ENCODE measurements at regions not wholly inside any gene's neighbourhood (a gene's known extent, or its start where the extent isn't known, plus 50 kb on each side); places are given as distances from the start of the nearest gene placed in this dataset.

DNA sequence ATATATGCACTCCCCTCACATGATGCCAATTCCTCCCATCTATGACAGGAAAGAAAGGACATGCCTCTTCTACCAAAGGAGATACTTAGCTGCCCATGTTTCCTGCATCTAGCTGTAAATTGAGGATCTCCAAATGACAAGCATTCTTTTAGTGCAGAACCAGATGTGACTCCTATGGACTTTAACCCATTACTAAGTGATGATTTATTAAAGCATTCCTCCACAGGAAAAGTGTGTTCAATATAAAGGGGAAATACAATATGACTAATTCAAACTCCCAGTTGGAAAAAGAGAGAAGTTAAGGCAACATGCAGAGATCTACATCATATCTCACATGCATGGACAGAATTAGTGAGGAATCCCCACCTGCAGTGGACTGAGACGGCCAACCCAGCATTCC, 221.3 kb downstream of the FAM76B start:
- H3K9me3 ChIP-seq (ENCODE audit: low read depth), result no peaks in the 10 kb centered on the region
- H3K4me3 ChIP-seq, result no peak overlapping the region
- no peaks in the 10 kb centered on the region for H3K4me1 ChIP-seq (ENCODE audit: low read depth)
- no peak overlapping the region for H3K27ac ChIP-seq
- no peaks in the 10 kb centered on the region for H3K27me3 ChIP-seq
- no peaks in the 10 kb centered on the region for H3K36me3 ChIP-seq
- TF ChIP-seq, protein P1, sequence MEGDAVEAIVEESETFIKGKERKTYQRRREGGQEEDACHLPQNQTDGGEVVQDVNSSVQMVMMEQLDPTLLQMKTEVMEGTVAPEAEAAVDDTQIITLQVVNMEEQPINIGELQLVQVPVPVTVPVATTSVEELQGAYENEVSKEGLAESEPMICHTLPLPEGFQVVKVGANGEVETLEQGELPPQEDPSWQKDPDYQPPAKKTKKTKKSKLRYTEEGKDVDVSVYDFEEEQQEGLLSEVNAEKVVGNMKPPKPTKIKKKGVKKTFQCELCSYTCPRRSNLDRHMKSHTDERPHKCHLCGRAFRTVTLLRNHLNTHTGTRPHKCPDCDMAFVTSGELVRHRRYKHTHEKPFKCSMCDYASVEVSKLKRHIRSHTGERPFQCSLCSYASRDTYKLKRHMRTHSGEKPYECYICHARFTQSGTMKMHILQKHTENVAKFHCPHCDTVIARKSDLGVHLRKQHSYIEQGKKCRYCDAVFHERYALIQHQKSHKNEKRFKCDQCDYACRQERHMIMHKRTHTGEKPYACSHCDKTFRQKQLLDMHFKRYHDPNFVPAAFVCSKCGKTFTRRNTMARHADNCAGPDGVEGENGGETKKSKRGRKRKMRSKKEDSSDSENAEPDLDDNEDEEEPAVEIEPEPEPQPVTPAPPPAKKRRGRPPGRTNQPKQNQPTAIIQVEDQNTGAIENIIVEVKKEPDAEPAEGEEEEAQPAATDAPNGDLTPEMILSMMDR (IDR thresholded peaks at IDR 0.05; ENCODE audit: low read depth, low read length), result no peak
- no peak for DNase-seq (ENCODE audit: low read depth in 1 of 2, low spot score in 1 of 2)

DNA sequence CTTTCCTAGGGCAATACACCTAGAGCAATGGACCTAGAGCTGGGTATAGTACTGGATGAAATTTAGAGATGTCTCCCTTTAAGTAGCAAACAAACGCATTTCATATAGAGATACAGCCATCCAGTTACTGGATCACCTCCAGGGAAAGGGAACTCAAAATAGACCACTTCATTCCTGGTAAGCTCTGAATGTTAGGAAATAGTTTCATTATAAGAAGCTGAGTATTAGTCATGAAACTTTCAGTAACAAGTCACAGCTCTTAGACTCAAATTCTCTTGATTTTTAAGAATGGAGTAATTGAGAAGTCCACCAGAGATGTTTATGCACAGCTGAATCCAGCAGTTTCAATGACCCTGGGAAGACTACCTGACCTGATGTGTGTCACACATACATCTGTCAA, 221.9 kb downstream of the FAM76B start:
- no peak overlapping the region for H3K4me3 ChIP-seq
- no peak overlapping the region for H3K27ac ChIP-seq
- H3K9me3 ChIP-seq (ENCODE audit: low read depth), result no peaks in the 10 kb centered on the region
- TF ChIP-seq, protein P1 (IDR thresholded peaks at IDR 0.05; ENCODE audit: low read depth, low read length), result no peak
- H3K27me3 ChIP-seq, result no peaks in the 10 kb centered on the region
- DNase-seq (ENCODE audit: low read depth in 1 of 2, low spot score in 1 of 2), result peak in 1 of 2 donors; percentile 83
- no peaks in the 10 kb centered on the region for H3K4me1 ChIP-seq (ENCODE audit: low read depth)
- no peaks in the 10 kb centered on the region for H3K36me3 ChIP-seq

DNA sequence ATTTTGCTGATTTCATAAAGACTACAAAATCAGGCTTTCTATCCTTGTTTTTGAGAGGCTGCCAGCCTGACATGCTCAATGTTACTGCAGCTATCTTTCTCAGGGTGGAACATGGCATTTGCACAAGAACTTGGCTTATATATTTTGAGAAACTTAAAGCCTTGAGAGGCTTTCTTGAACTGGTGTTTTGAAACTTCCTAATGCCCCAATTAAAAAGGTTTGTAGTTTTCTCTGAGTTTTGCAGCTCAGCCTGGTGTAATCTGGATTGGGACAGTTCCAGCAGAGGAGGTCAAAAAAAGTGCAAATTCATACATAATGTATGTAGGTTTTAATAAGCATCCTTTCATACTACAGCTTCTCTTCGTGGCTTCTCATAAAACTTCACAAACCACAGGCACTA, 223.4 kb downstream of the FAM76B start:
- peak in 1 of 2 donors; percentile 64 for DNase-seq (ENCODE audit: low read depth in 1 of 2, low spot score in 1 of 2)
- TF ChIP-seq, protein P1 (IDR thresholded peaks at IDR 0.05; ENCODE audit: low read depth, low read length), result no peak
- H3K36me3 ChIP-seq, result no peaks in the 10 kb centered on the region
- H3K4me3 ChIP-seq, result no peak overlapping the region
- H3K27ac ChIP-seq, result no peak overlapping the region
- no peaks in the 10 kb centered on the region for H3K9me3 ChIP-seq (ENCODE audit: low read depth)
- no peaks in the 10 kb centered on the region for H3K27me3 ChIP-seq
- no peaks in the 10 kb centered on the region for H3K4me1 ChIP-seq (ENCODE audit: low read depth)

DNA sequence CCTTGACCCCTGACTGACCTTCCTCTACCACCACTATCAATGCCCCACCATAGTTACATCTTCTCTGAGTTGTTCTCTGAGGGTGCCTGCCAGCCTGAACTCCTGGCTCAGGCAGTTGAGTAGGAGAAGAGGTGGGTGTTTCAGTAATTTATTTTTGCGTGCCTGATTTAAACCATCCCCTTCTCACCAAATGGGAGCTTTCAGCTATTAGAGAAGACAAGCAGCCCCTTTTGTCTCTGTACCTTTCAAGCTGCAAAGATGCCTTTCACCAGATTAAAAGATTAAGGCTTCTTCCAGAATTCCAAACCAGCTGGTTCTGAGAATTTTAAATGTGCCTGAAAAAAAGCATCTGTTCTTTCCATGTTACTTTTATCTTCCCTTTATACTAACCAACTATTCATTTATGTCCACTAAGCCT, 223.8 kb downstream of the FAM76B start:
- H3K27me3 ChIP-seq, result no peaks in the 10 kb centered on the region
- no peak overlapping the region for H3K4me3 ChIP-seq
- H3K4me1 ChIP-seq (ENCODE audit: low read depth), result no peaks in the 10 kb centered on the region
- no peak for DNase-seq (ENCODE audit: low read depth in 1 of 2, low spot score in 1 of 2)
- no peaks in the 10 kb centered on the region for H3K36me3 ChIP-seq
- H3K9me3 ChIP-seq (ENCODE audit: low read depth), result no peaks in the 10 kb centered on the region
- no peak overlapping the region for H3K27ac ChIP-seq
- TF ChIP-seq, protein P1 (IDR thresholded peaks at IDR 0.05; ENCODE audit: low read depth, low read length), result no peak

DNA sequence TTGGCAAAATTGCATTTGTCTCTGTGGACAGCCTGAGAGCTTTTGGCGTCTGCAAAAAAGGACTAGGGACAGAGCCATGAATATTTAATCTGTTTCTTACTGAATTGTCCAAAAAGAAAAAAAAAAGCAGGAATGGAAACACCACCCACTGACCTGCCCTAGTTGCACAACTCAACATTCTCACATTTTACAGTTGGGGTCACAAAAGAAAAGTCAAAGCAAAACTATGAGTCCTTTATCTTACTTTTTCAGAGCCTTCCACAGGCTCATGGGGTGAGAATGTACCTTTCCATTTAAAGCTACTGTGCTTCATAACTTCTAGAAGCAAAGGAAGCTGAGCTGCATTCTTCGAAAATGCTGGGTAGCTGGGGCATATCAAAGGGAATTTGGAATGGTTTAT, 225.7 kb downstream of the FAM76B start:
- peak in 1 of 2 donors; percentile 68 for DNase-seq (ENCODE audit: low read depth in 1 of 2, low spot score in 1 of 2)
- H3K4me1 ChIP-seq (ENCODE audit: low read depth), result peaks cover 5% of the 10 kb centered on the region
- no peaks in the 10 kb centered on the region for H3K36me3 ChIP-seq
- no peak overlapping the region for H3K27ac ChIP-seq
- no peaks in the 10 kb centered on the region for H3K9me3 ChIP-seq (ENCODE audit: low read depth)
- TF ChIP-seq, protein P1 (IDR thresholded peaks at IDR 0.05; ENCODE audit: low read depth, low read length), result no peak
- H3K4me3 ChIP-seq, result no peak overlapping the region
- H3K27me3 ChIP-seq, result no peaks in the 10 kb centered on the region

DNA sequence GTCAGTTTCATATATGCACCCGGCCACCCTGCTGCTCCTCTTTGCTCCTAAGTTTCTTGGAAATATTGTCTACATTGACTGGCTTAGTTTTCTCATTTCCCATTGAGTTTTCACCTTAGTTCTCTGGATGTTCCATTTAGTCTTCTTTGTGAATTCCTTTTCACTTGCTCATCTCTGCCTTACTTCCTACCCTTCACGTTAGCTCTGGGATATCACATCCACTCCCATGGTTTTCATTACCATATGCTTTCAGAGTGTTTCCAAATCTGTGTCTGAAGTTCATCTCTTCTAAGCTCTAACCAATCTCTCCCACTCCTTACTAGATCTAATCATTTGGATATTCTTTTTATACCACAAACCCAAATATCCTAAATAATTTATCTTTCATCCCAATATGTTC, 226.4 kb downstream of the FAM76B start:
- Histone ChIP-seq H3K9me3 (ENCODE audit: low read depth) (no peaks in the 10 kb centered on the region), H3K27ac (no peak overlapping the region), H3K27me3 (no peaks in the 10 kb centered on the region), H3K36me3 (no peaks in the 10 kb centered on the region), H3K4me3 (no peak overlapping the region), H3K4me1 (ENCODE audit: low read depth) (peaks cover 5% of the 10 kb centered on the region)
- TF ChIP-seq, protein P1 (IDR thresholded peaks at IDR 0.05; ENCODE audit: low read depth, low read length), result no peak
- DNase-seq (ENCODE audit: low read depth in 1 of 2, low spot score in 1 of 2), result no peak
